Skin epidermis (tissue), 12 donors: ENCODE measurements at regions not wholly inside any gene's neighbourhood (a gene's known extent, or its start where the extent isn't known, plus 50 kb on each side); places are given as distances from the start of the nearest gene placed in this dataset.
"Not testable (repeated sequence)": the region's sequence is repeated elsewhere in the genome, so short reads cannot be mapped to it uniquely, and the experiment has no call there.

Source experiments
- H3K27ac ChIP-seq, 21 experiments: fragments of 200-600 bp; sonication (generic) in 11 of 21; one replicate each; pipeline ENCODE4 v1.5.0; 2020; ENCODE audit warnings: mild to moderate bottlenecking in 3 of 21, inconsistent platforms in 2 of 21, moderate library complexity in 2 of 21
- H3K4me3 ChIP-seq, 7 experiments: fragments of 200-600 bp; sonication (generic) in 2 of 7; one replicate each; pipeline ENCODE4 v1.5.0; 2020; ENCODE audit warnings: inconsistent platforms in 2 of 7, mild to moderate bottlenecking in 2 of 7, moderate library complexity in 1 of 7

- Histone ChIP-seq H3K4me3 (no peak overlapping the region), H3K27ac (no peak overlapping the region)
Observed at GRCh38 chr4:187084701-187085100, 361.0 kb upstream of the FAT1 start.

- Histone ChIP-seq H3K27ac (no peak overlapping the region), H3K4me3 (no peak overlapping the region)
Observed at GRCh38 chr4:187085339-187085738, 361.7 kb upstream of the FAT1 start.

- Histone ChIP-seq H3K27ac (no peak overlapping the region), H3K4me3 (no peak overlapping the region)
Observed at GRCh38 chr4:187086151-187086550, 362.5 kb upstream of the FAT1 start.

GRCh38 chr4:187088070-187088799 is 364.6 kb upstream of the FAT1 start:
- Histone ChIP-seq H3K4me3 (no peak overlapping the region), H3K27ac (no peak overlapping the region)

GRCh38 chr4:187090401-187090800 is 366.7 kb upstream of the FAT1 start:
- no peak overlapping the region for H3K4me3 ChIP-seq

GRCh38 chr4:187090832-187091231 is 367.2 kb upstream of the FAT1 start:
- H3K27ac ChIP-seq, H3K4me3 ChIP-seq: not testable (repeated sequence)

More at GRCh38 chr4:187090401-187090800, 366.7 kb upstream of the FAT1 start:
- H3K27ac ChIP-seq, result no peak overlapping the region

- H3K27ac ChIP-seq, result no peak overlapping the region
- no peak overlapping the region for H3K4me3 ChIP-seq
Observed at GRCh38 chr4:187094144-187094543, 370.5 kb upstream of the FAT1 start.

- H3K27ac ChIP-seq, result no peak overlapping the region
- H3K4me3 ChIP-seq, result no peak overlapping the region
Observed at GRCh38 chr4:187098429-187098828, 374.8 kb upstream of the FAT1 start.

- no peak overlapping the region for H3K27ac ChIP-seq
- no peak overlapping the region for H3K4me3 ChIP-seq
Observed at GRCh38 chr4:187103351-187103750, 379.7 kb upstream of the FAT1 start.

GRCh38 chr4:187108845-187109244 is 385.2 kb upstream of the FAT1 start:
- no peak overlapping the region for H3K27ac ChIP-seq
- no peak overlapping the region for H3K4me3 ChIP-seq

GRCh38 chr4:187109636-187110035 is 386.0 kb upstream of the FAT1 start:
- no peak overlapping the region for H3K27ac ChIP-seq
- no peak overlapping the region for H3K4me3 ChIP-seq

GRCh38 chr4:187118166-187118565 is 394.5 kb upstream of the FAT1 start:
- H3K4me3 ChIP-seq, result no peak overlapping the region
- no peak overlapping the region for H3K27ac ChIP-seq

- Histone ChIP-seq H3K4me3 (no peak overlapping the region), H3K27ac (no peak overlapping the region)
Observed at GRCh38 chr4:187118602-187119120, 395.0 kb upstream of the FAT1 start.

GRCh38 chr4:187124331-187124730 is 400.7 kb upstream of the FAT1 start:
- no peak overlapping the region for H3K27ac ChIP-seq
- H3K4me3 ChIP-seq, result no peak overlapping the region

GRCh38 chr4:187125062-187125461 is 401.4 kb upstream of the FAT1 start:
- H3K4me3 ChIP-seq, result no peak overlapping the region
- H3K27ac ChIP-seq, result no peak overlapping the region

- no peak overlapping the region for H3K27ac ChIP-seq
- H3K4me3 ChIP-seq, result no peak overlapping the region
Observed at GRCh38 chr4:187127456-187127855, 403.8 kb upstream of the FAT1 start.

GRCh38 chr4:187128222-187128621 is 404.6 kb upstream of the FAT1 start:
- H3K27ac ChIP-seq, result no peak overlapping the region
- H3K4me3 ChIP-seq, result no peak overlapping the region

GRCh38 chr4:187128976-187129375 is 405.3 kb upstream of the FAT1 start:
- Histone ChIP-seq H3K27ac (no peak overlapping the region), H3K4me3 (no peak overlapping the region)

- not testable (repeated sequence) for H3K27ac ChIP-seq, H3K4me3 ChIP-seq
Observed at GRCh38 chr4:187131826-187132225, 408.2 kb upstream of the FAT1 start.

GRCh38 chr4:187135878-187136277 is 412.2 kb upstream of the FAT1 start:
- no peak overlapping the region for H3K27ac ChIP-seq
- H3K4me3 ChIP-seq, result no peak overlapping the region

GRCh38 chr4:187139141-187139540 is 415.5 kb upstream of the FAT1 start:
- Histone ChIP-seq H3K4me3 (no peak overlapping the region), H3K27ac (no peak overlapping the region)

- no peak overlapping the region for H3K4me3 ChIP-seq
- no peak overlapping the region for H3K27ac ChIP-seq
Observed at GRCh38 chr4:187141101-187141500, 417.4 kb upstream of the FAT1 start.
